ENCODE measurements at regions not wholly inside any gene's neighbourhood (a gene's known extent, or its start where the extent isn't known, plus 50 kb on each side); places are given as distances from the start of the nearest gene placed in this dataset.
"Not testable (repeated sequence)": the region's sequence is repeated elsewhere in the genome, so short reads cannot be mapped to it uniquely, and the experiment has no call there.

DNA sequence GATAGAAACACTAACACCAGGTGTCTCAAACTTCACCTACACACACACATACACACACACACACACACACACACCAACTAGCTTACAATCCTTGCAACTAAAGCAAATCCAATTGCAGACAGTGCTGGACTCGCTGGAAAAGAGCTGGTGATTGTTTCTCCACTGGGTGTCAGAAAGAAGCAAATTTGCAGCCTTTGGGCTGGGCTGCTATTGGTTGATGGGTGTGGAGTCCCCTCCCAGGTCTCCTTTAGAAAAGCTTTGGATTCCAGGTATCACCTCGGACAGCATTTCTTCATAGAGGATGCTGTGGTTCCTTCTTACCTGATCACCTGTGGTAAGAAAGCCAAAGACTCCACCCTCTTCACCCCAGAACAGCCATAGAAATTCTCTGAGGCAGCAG lies 307.5 kb downstream of the SPATA31A6 start:
- H3K27me3 ChIP-seq (replicated peaks; ENCODE audit: control insufficient read depth, insufficient read depth, low read length); CTCF ChIA-PET; DNase-seq; H3K4me1 Mint-ChIP-seq (ENCODE audit: low read depth, unreplicated experiment); H3K27ac Mint-ChIP-seq (ENCODE audit: unreplicated experiment); H3K4me3 ChIP-seq (ENCODE audit: low read depth, low read length); H3K9me3 ChIP-seq; H3K27me3 Mint-ChIP-seq (ENCODE audit: insufficient read depth, unreplicated experiment); H3K36me3 ChIP-seq (ENCODE audit: control insufficient read depth, insufficient read depth, low read length); intact Hi-C loops (cut with micrococcal nuclease; ENCODE audit: unreplicated experiment); H3K4me1 ChIP-seq; H3K9me3 Mint-ChIP-seq (ENCODE audit: unreplicated experiment); POLR2A ChIA-PET; BruUV-seq (replicated peaks); H3K4me3 Mint-ChIP-seq (ENCODE audit: unreplicated experiment); H3K36me3 Mint-ChIP-seq (ENCODE audit: insufficient read depth, unreplicated experiment): not testable (repeated sequence)

- intact Hi-C loops (cut with micrococcal nuclease; ENCODE audit: unreplicated experiment); CTCF ChIA-PET; H3K27ac Mint-ChIP-seq (ENCODE audit: unreplicated experiment); H3K27me3 Mint-ChIP-seq (ENCODE audit: insufficient read depth, unreplicated experiment); BruUV-seq (replicated peaks); H3K4me3 ChIP-seq (ENCODE audit: low read depth, low read length); H3K4me3 Mint-ChIP-seq (ENCODE audit: unreplicated experiment); H3K9me3 ChIP-seq; DNase-seq; H3K4me1 Mint-ChIP-seq (ENCODE audit: low read depth, unreplicated experiment); H3K9me3 Mint-ChIP-seq (ENCODE audit: unreplicated experiment); H3K36me3 Mint-ChIP-seq (ENCODE audit: insufficient read depth, unreplicated experiment); H3K27me3 ChIP-seq (replicated peaks; ENCODE audit: control insufficient read depth, insufficient read depth, low read length); H3K36me3 ChIP-seq (ENCODE audit: control insufficient read depth, insufficient read depth, low read length); H3K4me1 ChIP-seq; POLR2A ChIA-PET: not testable (repeated sequence)
Observed at GRCh38 chr9:42502620-42503264, 319.3 kb downstream of the SPATA31A6 start.

GRCh38 chr9:42508111-42508510 lies 324.7 kb downstream of the SPATA31A6 start:
- not testable (repeated sequence) for H3K9me3 Mint-ChIP-seq (ENCODE audit: unreplicated experiment); H3K36me3 Mint-ChIP-seq (ENCODE audit: insufficient read depth, unreplicated experiment)

DNA sequence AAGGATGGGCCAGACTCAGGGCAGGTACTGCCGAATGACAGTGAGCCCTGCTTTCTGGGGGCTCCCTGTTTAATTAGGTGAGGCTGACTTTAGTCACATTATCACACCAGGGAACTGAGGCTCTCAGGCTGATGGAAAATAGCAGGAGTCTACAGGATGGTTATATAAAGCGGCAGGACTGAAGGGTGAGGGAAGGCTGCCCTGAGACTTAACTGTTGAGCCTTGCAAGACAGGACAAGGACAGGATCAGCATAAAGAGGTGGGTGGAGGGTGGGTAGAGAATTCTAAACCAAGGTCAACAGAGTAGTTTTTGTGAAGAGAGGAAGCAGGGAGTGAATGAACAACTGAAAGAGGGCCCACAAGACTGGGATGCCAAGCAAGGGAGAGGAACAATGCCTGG lies 330.1 kb downstream of the SPATA31A6 start:
- H3K4me3 ChIP-seq (ENCODE audit: low read depth, low read length); H3K27me3 Mint-ChIP-seq (ENCODE audit: insufficient read depth, unreplicated experiment); CTCF ChIA-PET; H3K27me3 ChIP-seq (replicated peaks; ENCODE audit: control insufficient read depth, insufficient read depth, low read length); POLR2A ChIA-PET; DNase-seq; H3K36me3 ChIP-seq (ENCODE audit: control insufficient read depth, insufficient read depth, low read length); H3K4me3 Mint-ChIP-seq (ENCODE audit: unreplicated experiment); H3K36me3 Mint-ChIP-seq (ENCODE audit: insufficient read depth, unreplicated experiment); H3K9me3 ChIP-seq; H3K27ac Mint-ChIP-seq (ENCODE audit: unreplicated experiment); H3K9me3 Mint-ChIP-seq (ENCODE audit: unreplicated experiment); H3K4me1 Mint-ChIP-seq (ENCODE audit: low read depth, unreplicated experiment); H3K4me1 ChIP-seq; BruUV-seq (replicated peaks); intact Hi-C loops (cut with micrococcal nuclease; ENCODE audit: unreplicated experiment): not testable (repeated sequence)

More at GRCh38 chr9:42508111-42508510, 324.7 kb downstream of the SPATA31A6 start:
- CTCF ChIA-PET; intact Hi-C loops (cut with micrococcal nuclease; ENCODE audit: unreplicated experiment); H3K27me3 ChIP-seq (replicated peaks; ENCODE audit: control insufficient read depth, insufficient read depth, low read length); H3K4me1 Mint-ChIP-seq (ENCODE audit: low read depth, unreplicated experiment); H3K27ac Mint-ChIP-seq (ENCODE audit: unreplicated experiment); POLR2A ChIA-PET; H3K4me3 Mint-ChIP-seq (ENCODE audit: unreplicated experiment); H3K9me3 ChIP-seq; H3K36me3 ChIP-seq (ENCODE audit: control insufficient read depth, insufficient read depth, low read length); H3K4me1 ChIP-seq; H3K27me3 Mint-ChIP-seq (ENCODE audit: insufficient read depth, unreplicated experiment); H3K4me3 ChIP-seq (ENCODE audit: low read depth, low read length); DNase-seq; BruUV-seq (replicated peaks): not testable (repeated sequence)

- H3K4me3 Mint-ChIP-seq (ENCODE audit: unreplicated experiment); POLR2A ChIA-PET; H3K4me1 ChIP-seq; DNase-seq; CTCF ChIA-PET; intact Hi-C loops (cut with micrococcal nuclease; ENCODE audit: unreplicated experiment); H3K4me3 ChIP-seq (ENCODE audit: low read depth, low read length); H3K9me3 Mint-ChIP-seq (ENCODE audit: unreplicated experiment); H3K9me3 ChIP-seq; H3K36me3 ChIP-seq (ENCODE audit: control insufficient read depth, insufficient read depth, low read length); H3K36me3 Mint-ChIP-seq (ENCODE audit: insufficient read depth, unreplicated experiment); H3K27ac Mint-ChIP-seq (ENCODE audit: unreplicated experiment); H3K4me1 Mint-ChIP-seq (ENCODE audit: low read depth, unreplicated experiment); H3K27me3 ChIP-seq (replicated peaks; ENCODE audit: control insufficient read depth, insufficient read depth, low read length); BruUV-seq (replicated peaks); H3K27me3 Mint-ChIP-seq (ENCODE audit: insufficient read depth, unreplicated experiment): not testable (repeated sequence)
Observed at GRCh38 chr9:42534325-42534983, 351.0 kb downstream of the SPATA31A6 start.

DNA sequence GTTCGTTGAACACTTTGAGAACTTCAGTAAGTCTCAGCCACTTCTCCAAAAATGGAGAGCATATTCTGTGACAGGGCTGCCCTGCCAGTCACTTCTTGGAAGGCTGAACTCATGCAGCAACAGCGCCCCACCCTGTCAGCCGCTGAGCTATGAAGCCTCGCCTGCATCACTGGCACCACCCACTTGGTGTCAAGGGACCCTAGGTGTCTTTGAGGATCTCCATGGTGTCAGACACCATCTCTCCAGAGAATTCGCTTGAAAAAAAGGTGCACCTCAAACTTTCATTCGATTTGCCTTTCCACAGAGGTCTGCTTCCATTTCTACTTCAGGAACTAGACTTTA lies 351.5 kb downstream of the SPATA31A6 start:
- H3K27me3 ChIP-seq (replicated peaks; ENCODE audit: control insufficient read depth, insufficient read depth, low read length); H3K27me3 Mint-ChIP-seq (ENCODE audit: insufficient read depth, unreplicated experiment); BruUV-seq (replicated peaks); H3K36me3 Mint-ChIP-seq (ENCODE audit: insufficient read depth, unreplicated experiment); H3K4me1 Mint-ChIP-seq (ENCODE audit: low read depth, unreplicated experiment); H3K4me3 Mint-ChIP-seq (ENCODE audit: unreplicated experiment); POLR2A ChIA-PET; H3K9me3 ChIP-seq; H3K9me3 Mint-ChIP-seq (ENCODE audit: unreplicated experiment); intact Hi-C loops (cut with micrococcal nuclease; ENCODE audit: unreplicated experiment); H3K4me3 ChIP-seq (ENCODE audit: low read depth, low read length); H3K4me1 ChIP-seq; H3K27ac Mint-ChIP-seq (ENCODE audit: unreplicated experiment); CTCF ChIA-PET; H3K36me3 ChIP-seq (ENCODE audit: control insufficient read depth, insufficient read depth, low read length): not testable (repeated sequence)
- peak in 1 of 2 experiments; percentile 23 for DNase-seq

- H3K4me3 ChIP-seq (ENCODE audit: low read depth, low read length); H3K27me3 Mint-ChIP-seq (ENCODE audit: insufficient read depth, unreplicated experiment); POLR2A ChIA-PET; H3K27me3 ChIP-seq (replicated peaks; ENCODE audit: control insufficient read depth, insufficient read depth, low read length); H3K4me3 Mint-ChIP-seq (ENCODE audit: unreplicated experiment); H3K36me3 Mint-ChIP-seq (ENCODE audit: insufficient read depth, unreplicated experiment); H3K9me3 Mint-ChIP-seq (ENCODE audit: unreplicated experiment); H3K9me3 ChIP-seq; H3K27ac Mint-ChIP-seq (ENCODE audit: unreplicated experiment); H3K4me1 Mint-ChIP-seq (ENCODE audit: low read depth, unreplicated experiment); intact Hi-C loops (cut with micrococcal nuclease; ENCODE audit: unreplicated experiment); H3K4me1 ChIP-seq; CTCF ChIA-PET; H3K36me3 ChIP-seq (ENCODE audit: control insufficient read depth, insufficient read depth, low read length); BruUV-seq (replicated peaks): not testable (repeated sequence)
- peak in 1 of 2 experiments; percentile 1 for DNase-seq
Observed at GRCh38 chr9:42550789-42551357, 367.4 kb downstream of the SPATA31A6 start.
